ENCODE measurements at regions not wholly inside any gene's neighbourhood (a gene's known extent, or its start where the extent isn't known, plus 50 kb on each side); places are given as distances from the start of the nearest gene placed in this dataset.
A peak's percentile ranks its signal among the peaks of the same experiment; 100 is the strongest.
"Not testable (repeated sequence)": the region's sequence is repeated elsewhere in the genome, so short reads cannot be mapped to it uniquely, and the experiment has no call there.

DNA sequence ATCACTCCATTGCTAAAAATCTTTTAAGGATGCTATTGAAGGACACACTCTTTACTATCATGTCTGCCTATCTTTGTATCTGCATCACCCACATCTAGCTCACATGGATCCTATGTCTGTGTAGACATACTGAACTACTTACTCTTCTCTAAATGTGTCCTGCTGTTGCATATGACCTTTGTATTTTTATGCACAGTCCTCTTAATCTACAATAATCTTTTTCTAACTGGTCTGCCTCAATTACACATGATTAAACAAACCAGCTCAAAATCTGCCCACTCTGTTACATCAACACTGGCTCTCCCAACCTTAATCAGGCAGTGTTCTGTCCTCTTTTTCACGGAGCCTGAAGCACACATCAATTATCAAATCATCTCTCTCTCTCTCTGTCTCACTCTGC is 316.3 kb upstream of the MGAT4C start:
- intact Hi-C loops (cut with DNase I), result no loop called here
- Histone ChIP-seq H3K36me3 (no peaks in the 10 kb centered on the region), H3K27ac (no peak overlapping the region), H3K4me1 (no peaks in the 10 kb centered on the region), H3K9me3 (no peaks in the 10 kb centered on the region), H3K27me3 (ENCODE audit: low read depth) (no peaks in the 10 kb centered on the region), H3K4me3 (no peak overlapping the region)
- TF ChIP-seq, protein P1, sequence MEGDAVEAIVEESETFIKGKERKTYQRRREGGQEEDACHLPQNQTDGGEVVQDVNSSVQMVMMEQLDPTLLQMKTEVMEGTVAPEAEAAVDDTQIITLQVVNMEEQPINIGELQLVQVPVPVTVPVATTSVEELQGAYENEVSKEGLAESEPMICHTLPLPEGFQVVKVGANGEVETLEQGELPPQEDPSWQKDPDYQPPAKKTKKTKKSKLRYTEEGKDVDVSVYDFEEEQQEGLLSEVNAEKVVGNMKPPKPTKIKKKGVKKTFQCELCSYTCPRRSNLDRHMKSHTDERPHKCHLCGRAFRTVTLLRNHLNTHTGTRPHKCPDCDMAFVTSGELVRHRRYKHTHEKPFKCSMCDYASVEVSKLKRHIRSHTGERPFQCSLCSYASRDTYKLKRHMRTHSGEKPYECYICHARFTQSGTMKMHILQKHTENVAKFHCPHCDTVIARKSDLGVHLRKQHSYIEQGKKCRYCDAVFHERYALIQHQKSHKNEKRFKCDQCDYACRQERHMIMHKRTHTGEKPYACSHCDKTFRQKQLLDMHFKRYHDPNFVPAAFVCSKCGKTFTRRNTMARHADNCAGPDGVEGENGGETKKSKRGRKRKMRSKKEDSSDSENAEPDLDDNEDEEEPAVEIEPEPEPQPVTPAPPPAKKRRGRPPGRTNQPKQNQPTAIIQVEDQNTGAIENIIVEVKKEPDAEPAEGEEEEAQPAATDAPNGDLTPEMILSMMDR (IDR thresholded peaks at IDR 0.05), result no peak
- ATAC-seq (no peak), DNase-seq (no peak)

DNA sequence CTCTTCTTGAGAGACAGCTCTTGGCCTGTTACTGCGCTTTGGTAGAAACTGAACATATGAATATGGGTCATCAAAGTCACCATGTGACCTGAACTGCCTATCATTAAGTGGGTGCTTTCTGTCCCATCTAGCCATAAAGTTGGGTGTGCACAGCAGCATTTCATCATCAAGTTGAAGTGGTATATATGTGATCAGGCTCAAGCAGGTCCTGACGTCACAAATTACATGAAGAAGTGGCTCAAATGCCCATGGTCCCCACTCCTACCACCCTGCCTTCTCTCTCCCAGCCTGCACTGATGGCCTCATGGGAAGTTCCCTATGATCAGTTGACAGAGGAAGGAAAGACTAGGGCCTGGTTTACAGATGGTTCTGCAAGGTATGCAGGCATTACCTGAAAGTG is 308.8 kb upstream of the MGAT4C start:
- H3K27me3 ChIP-seq (ENCODE audit: low read depth), result no peaks in the 10 kb centered on the region
- DNase-seq (no peak), ATAC-seq (no peak)
- no peaks in the 10 kb centered on the region for H3K4me1 ChIP-seq
- H3K9me3 ChIP-seq, result peaks cover 8% of the 10 kb centered on the region
- intact Hi-C loops (cut with DNase I), result no loop called here
- TF ChIP-seq, protein P1 (IDR thresholded peaks at IDR 0.05), result no peak
- H3K27ac ChIP-seq, result no peak overlapping the region
- no peaks in the 10 kb centered on the region for H3K36me3 ChIP-seq
- H3K4me3 ChIP-seq, result no peak overlapping the region

DNA sequence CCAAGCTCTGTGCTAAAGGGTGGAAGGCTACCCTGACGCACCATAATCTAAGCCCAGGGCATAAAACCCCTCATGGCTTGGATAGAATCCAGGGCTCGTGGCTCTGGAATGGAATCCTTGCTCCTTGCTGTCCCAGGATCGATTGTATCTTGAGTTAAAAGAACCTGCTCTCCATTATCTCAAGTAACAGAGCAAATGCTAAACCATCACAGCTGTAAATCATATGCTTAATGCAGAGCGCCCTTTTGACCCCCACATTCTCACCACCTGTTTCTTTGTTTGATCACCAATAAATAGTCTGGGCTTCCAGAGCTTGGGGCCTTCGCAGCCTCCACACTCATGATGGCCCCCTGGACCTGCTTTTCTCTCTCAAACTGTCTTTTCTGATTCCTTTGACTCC is 299.3 kb upstream of the MGAT4C start:
- ATAC-seq; H3K9me3 ChIP-seq; H3K4me3 ChIP-seq; DNase-seq; H3K27me3 ChIP-seq (ENCODE audit: low read depth); H3K27ac ChIP-seq; H3K36me3 ChIP-seq; intact Hi-C loops (cut with DNase I); H3K4me1 ChIP-seq: not testable (repeated sequence)

DNA sequence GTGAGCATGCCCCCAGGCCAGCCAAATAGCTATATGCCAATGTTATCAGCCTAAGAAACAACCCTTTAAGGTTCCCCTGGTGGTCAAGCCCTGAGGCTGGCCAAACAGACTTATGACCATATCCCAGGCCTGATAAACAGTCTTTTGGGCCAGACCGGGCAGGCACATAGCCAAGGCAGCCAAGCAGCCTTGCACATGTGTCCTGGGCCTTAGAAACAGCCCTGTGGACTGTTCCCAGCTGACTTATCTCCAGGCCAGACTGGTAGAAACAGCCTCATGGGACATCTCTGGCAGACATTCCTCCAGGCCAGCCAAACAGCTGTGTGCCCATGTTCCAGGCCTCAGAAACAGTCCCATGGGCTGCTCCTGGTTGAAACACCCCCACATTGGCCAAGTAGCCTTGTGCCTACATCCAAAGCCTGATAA is 295.0 kb upstream of the MGAT4C start:
- no peaks in the 10 kb centered on the region for H3K27me3 ChIP-seq (ENCODE audit: low read depth)
- no peak overlapping the region for H3K27ac ChIP-seq
- TF ChIP-seq, protein P1 (IDR thresholded peaks at IDR 0.05), result no peak
- H3K36me3 ChIP-seq, result no peaks in the 10 kb centered on the region
- H3K9me3 ChIP-seq, result no peaks in the 10 kb centered on the region
- peak in 1 of 2 donors; percentile 13 for ATAC-seq
- no peaks in the 10 kb centered on the region for H3K4me1 ChIP-seq
- H3K4me3 ChIP-seq, result no peak overlapping the region
- DNase-seq, result no peak
- intact Hi-C loops (cut with DNase I), result no loop called here

DNA sequence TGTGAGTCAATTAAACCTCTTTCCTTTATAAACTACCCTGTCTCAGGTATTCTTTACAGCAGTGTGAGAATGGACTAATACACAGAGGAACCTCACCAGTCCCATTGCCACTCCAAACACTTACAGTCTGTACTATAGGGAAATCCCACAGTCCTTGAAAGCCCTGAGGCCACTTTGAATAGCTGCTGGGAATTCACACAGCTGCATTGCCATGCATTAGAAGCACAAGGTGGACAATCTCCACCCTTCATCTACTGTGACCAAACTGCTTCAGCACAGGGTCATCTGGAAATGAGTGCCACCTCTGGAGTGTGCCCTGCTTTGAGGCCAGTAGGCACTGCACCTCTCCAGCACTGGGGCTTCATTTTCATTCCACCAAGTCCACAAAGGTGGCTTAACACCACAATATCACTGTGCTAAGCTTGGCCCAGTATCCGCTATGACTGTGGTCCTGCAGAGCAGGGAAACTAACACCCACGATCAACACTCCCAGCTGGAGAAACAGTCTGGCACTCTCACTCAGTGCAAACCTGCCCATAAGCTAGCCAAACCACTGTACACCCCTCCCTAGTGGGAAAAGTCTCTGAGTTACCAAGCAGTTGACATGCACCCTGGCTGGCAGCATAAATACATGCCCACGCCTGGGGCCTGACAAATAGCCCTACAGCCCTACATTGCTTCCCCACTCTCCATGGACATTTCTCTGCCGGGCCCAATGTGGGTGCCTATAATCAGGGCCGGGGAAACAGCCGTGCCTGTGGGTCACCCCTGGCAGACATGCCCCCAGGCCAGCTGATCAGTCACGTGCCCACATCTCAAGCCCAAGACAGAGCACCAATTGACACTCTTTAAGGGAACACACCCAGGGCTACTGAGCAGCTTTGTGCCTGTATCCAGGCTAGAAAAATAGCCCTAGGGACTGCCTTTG is 294.3 kb upstream of the MGAT4C start:
- TF ChIP-seq, protein P1 (IDR thresholded peaks at IDR 0.05), result no peak
- ATAC-seq (peak in 1 of 2 donors; percentile 27), DNase-seq (no peak)
- no peaks in the 10 kb centered on the region for H3K4me1 ChIP-seq
- no peaks in the 10 kb centered on the region for H3K27me3 ChIP-seq (ENCODE audit: low read depth)
- H3K36me3 ChIP-seq, result no peaks in the 10 kb centered on the region
- no peaks in the 10 kb centered on the region for H3K9me3 ChIP-seq
- H3K4me3 ChIP-seq, result no peak overlapping the region
- intact Hi-C loops (cut with DNase I), result no loop called here
- no peak overlapping the region for H3K27ac ChIP-seq

DNA sequence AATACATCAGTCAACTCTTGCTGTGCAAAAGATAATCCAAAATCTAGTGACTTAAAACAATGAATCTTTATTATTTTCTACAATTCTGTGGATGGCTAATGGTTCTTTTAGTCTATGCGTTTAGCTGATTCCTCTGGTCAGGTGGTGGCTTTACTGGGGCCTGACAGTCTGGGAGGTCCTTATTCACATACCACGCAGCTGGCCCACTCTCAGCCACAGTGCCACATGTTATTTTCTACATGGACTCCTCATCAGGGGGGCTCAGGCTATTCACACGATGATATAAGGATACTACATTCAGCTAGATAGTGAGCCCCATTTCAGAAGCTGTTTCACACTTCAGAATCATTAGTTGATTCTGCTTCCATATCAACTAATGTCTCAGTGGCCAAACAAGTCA is 287.5 kb upstream of the MGAT4C start:
- ATAC-seq, result no peak
- intact Hi-C loops (cut with DNase I), result no loop called here
- TF ChIP-seq, protein P1 (IDR thresholded peaks at IDR 0.05), result no peak
- H3K27ac ChIP-seq, result no peak overlapping the region
- H3K4me3 ChIP-seq, result no peak overlapping the region
- H3K4me1 ChIP-seq, result no peaks in the 10 kb centered on the region
- H3K9me3 ChIP-seq, result no peaks in the 10 kb centered on the region
- no peaks in the 10 kb centered on the region for H3K36me3 ChIP-seq
- no peaks in the 10 kb centered on the region for H3K27me3 ChIP-seq (ENCODE audit: low read depth)
- no peak for DNase-seq
